NB4 (cell line): ENCODE measurements at regions not wholly inside any gene's neighbourhood (a gene's known extent, or its start where the extent isn't known, plus 50 kb on each side); places are given as distances from the start of the nearest gene placed in this dataset.

Experiments
- DNase-seq: peaks from one replicate; pipeline ENCODE4 v3.0.0; 2010; ENCODE audit warnings: low read depth
- H3K4me3 ChIP-seq: one replicate; pipeline ENCODE4 v1.5.1; 2011; ENCODE audit warnings: mild to moderate bottlenecking, low read depth, low read length, moderate library complexity
- MAX ChIP-seq: IDR thresholded peaks from 2 replicates; pipeline ENCODE4 v1.6.1; 2011; ENCODE audit warnings: low read depth, low read length
- MYC ChIP-seq: IDR thresholded peaks from 2 replicates; pipeline ENCODE4 v1.6.1; 2011; ENCODE audit warnings: low read depth, low read length
- POLR2A ChIP-seq: IDR thresholded peaks from 2 replicates; pipeline ENCODE4 v1.6.1; 2011; ENCODE audit warnings: mild to moderate bottlenecking; ENCODE audit not compliant: insufficient read length; ENCODE audit errors: extremely low read depth
- TF ChIP-seq, protein P1 (sequence below): IDR thresholded peaks from one replicate; pipeline ENCODE4 v1.5.1; 2012; ENCODE audit warnings: low read depth, low read length

DNA sequence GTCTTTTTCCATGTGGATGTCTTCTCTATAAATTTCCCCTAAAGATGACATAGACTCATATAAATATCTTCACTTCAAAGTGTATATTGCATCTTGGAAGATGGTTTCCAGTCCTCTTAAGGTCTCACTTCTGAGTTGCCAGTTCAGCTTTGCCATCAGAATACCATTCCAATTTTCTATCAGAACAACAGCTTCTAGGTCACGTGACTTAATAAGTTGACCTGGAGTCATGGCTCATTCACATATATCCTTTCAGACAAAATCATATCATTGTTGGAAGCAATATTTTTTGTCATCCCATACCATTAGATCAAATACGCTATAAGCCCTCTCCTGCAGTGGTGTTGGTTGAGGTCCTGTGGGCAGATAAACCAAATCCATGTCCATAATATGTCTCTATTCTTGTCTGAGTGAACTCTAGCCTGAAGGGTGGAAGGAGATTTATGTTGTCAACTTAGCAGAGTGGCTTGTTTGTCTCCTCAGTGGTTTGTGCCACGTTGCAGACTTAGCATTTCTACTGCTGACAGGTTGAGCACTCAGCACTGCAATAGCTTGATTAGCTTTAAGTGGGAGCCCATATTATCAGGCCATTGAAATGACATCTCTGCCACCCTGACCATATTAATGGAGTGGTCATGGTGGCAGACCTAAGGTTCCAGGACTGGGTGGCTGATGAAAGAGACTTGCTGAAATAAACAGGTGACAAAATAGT is 123.6 kb upstream of the PCDH17 start:
- no peak for TF ChIP-seq MAX
- no peak for TF ChIP-seq MYC
- TF ChIP-seq, protein P1, sequence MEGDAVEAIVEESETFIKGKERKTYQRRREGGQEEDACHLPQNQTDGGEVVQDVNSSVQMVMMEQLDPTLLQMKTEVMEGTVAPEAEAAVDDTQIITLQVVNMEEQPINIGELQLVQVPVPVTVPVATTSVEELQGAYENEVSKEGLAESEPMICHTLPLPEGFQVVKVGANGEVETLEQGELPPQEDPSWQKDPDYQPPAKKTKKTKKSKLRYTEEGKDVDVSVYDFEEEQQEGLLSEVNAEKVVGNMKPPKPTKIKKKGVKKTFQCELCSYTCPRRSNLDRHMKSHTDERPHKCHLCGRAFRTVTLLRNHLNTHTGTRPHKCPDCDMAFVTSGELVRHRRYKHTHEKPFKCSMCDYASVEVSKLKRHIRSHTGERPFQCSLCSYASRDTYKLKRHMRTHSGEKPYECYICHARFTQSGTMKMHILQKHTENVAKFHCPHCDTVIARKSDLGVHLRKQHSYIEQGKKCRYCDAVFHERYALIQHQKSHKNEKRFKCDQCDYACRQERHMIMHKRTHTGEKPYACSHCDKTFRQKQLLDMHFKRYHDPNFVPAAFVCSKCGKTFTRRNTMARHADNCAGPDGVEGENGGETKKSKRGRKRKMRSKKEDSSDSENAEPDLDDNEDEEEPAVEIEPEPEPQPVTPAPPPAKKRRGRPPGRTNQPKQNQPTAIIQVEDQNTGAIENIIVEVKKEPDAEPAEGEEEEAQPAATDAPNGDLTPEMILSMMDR, result no peak
- TF ChIP-seq POLR2A, result no peak
- H3K4me3 ChIP-seq, result no peak overlapping the region
- no peak for DNase-seq

- TF ChIP-seq POLR2A (no peak), MAX (no peak), MYC (no peak)
- TF ChIP-seq, protein P1, result no peak
- no peak overlapping the region for H3K4me3 ChIP-seq
- DNase-seq, result no peak
Observed at GRCh38 chr13:57511603-57512002, 119.9 kb upstream of the PCDH17 start.

GRCh38 chr13:57527114-57527735 is 104.3 kb upstream of the PCDH17 start:
- no peak for DNase-seq
- H3K4me3 ChIP-seq, result no peak overlapping the region
- TF ChIP-seq MAX (no peak), MYC (no peak), POLR2A (no peak)
- TF ChIP-seq, protein P1, result no peak

DNA sequence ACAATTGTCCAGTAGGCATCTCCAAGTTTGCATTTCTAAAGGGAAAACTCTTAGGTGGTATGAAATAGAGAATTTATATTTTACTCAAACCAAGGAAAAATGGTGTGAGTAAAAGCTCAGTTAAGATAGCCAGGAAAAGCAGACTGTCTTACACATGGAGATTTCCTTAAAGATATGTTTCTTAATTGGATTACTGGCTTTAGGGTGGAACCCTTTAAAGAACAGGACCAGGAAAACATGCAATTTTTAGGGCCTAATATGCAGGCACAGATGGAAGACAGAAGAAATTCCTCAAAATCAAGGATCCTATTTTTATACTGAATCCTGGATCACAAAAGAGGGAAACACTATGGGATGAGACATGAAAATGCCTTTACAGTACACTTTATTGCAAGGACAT is 100.3 kb upstream of the PCDH17 start:
- TF ChIP-seq MAX (no peak), MYC (no peak), POLR2A (no peak)
- TF ChIP-seq, protein P1, result no peak
- no peak for DNase-seq
- no peak overlapping the region for H3K4me3 ChIP-seq

- no peak for DNase-seq
- TF ChIP-seq, protein P1, result no peak
- TF ChIP-seq MAX, result no peak
- no peak for TF ChIP-seq MYC
- TF ChIP-seq POLR2A, result no peak
- no peak overlapping the region for H3K4me3 ChIP-seq
Observed at GRCh38 chr13:57546942-57547341, 84.6 kb upstream of the PCDH17 start.

DNA sequence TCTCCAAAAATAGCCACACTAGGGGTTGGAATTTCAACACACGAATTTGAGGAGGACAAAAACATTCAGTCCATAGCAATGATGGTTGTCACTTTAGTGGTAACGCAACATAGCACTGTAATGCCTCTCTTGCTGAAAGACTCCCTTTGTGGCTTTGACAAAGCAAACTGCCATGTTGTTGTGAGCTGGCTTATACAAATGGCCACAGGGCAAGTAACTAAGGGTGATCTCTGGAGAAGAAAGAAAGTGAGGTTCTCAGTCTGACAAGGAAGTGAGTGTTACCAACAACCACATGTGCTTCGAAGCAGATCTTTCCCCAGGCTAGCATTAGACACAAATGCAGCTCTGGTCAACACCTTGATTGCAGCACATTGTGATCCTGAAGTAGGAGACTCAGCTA is 79.1 kb upstream of the PCDH17 start:
- TF ChIP-seq POLR2A, result no peak
- TF ChIP-seq MYC, result no peak
- TF ChIP-seq, protein P1, result no peak
- no peak for TF ChIP-seq MAX
- DNase-seq, result no peak

More for the DNA sequence above, 79.1 kb upstream of the PCDH17 start:
- H3K4me3 ChIP-seq, result no peak overlapping the region
